ENCODE measurements at regions not wholly inside any gene's neighbourhood (a gene's known extent, or its start where the extent isn't known, plus 50 kb on each side); places are given as distances from the start of the nearest gene placed in this dataset.
"Not testable (repeated sequence)": the region's sequence is repeated elsewhere in the genome, so short reads cannot be mapped to it uniquely, and the experiment has no call there.

DNA sequence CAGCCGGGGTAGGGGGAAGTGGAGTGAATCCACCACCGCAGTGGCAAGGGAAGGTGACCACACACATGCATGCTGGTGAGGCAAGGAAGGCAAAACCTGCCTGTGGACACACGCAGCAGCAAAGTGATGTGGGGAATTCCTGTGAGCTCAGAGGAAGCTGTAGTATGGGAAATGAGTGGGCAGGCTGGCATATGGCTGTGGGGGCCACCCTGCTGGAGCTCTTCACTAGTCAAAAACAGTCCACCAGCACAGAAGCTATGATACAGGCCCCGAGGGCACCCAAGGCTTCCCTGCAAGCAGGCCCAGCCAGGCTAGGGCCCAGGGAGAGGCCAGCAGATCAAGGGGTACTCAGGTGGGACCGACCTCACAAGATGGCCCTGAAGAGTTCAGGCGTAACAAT, 239.1 kb downstream of the CHM start:
- TF ChIP-seq, protein P1, sequence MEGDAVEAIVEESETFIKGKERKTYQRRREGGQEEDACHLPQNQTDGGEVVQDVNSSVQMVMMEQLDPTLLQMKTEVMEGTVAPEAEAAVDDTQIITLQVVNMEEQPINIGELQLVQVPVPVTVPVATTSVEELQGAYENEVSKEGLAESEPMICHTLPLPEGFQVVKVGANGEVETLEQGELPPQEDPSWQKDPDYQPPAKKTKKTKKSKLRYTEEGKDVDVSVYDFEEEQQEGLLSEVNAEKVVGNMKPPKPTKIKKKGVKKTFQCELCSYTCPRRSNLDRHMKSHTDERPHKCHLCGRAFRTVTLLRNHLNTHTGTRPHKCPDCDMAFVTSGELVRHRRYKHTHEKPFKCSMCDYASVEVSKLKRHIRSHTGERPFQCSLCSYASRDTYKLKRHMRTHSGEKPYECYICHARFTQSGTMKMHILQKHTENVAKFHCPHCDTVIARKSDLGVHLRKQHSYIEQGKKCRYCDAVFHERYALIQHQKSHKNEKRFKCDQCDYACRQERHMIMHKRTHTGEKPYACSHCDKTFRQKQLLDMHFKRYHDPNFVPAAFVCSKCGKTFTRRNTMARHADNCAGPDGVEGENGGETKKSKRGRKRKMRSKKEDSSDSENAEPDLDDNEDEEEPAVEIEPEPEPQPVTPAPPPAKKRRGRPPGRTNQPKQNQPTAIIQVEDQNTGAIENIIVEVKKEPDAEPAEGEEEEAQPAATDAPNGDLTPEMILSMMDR (IDR thresholded peaks at IDR 0.05), result no peak
- intact Hi-C loops (cut with DNase I), result no loop called here
- no peaks in the 10 kb centered on the region for H3K27me3 ChIP-seq
- H3K36me3 ChIP-seq, result no peaks in the 10 kb centered on the region
- DNase-seq (no peak), ATAC-seq (no peak)
- H3K4me1 ChIP-seq, result no peaks in the 10 kb centered on the region
- no peaks in the 10 kb centered on the region for H3K9me3 ChIP-seq
- H3K27ac ChIP-seq, result no peak overlapping the region
- no peak overlapping the region for H3K4me3 ChIP-seq

DNA sequence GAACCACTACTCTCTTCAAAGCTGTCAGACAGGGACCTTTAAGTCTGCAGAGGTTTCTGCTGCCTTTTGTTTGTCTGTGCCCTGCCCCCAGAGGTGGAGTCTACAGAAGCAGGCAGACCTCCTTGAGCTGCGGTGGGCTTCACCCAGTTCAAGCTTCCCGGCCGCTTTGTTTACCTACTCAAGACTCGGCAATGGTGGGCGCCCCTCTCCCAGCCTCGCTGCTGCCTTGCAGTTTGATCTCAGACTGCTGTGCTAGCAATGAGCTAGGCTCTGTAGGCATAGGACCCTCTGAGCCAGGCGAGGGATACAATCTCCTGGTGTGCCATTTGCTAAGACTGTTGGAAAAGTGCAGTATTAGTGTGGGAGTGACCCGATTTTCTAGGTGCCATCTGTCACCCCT, 275.0 kb downstream of the CHM start:
- H3K4me3 ChIP-seq, H3K27ac ChIP-seq: not testable (repeated sequence)

DNA sequence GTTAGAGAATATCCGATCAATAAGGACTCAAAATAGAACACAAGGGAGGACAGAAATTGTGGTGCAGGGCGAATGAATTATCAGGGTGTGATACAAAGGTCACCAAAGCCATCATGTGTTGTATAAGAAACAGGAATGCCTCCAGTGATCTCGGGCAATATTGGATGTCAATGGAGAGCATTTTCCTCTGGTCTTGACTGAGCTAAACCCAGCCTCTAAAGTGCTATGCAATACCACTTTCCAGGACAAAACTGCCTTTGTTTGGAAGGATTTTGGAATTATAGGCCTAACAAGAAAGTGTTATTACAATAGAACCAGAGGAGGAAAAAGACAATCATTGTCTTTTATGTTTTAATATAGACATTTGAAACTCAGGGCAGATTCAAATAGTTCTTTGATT, 281.7 kb downstream of the CHM start:
- H3K36me3 ChIP-seq, result no peaks in the 10 kb centered on the region
- no peaks in the 10 kb centered on the region for H3K9me3 ChIP-seq
- DNase-seq (no peak), ATAC-seq (no peak)
- no peaks in the 10 kb centered on the region for H3K27me3 ChIP-seq
- H3K27ac ChIP-seq, result no peak overlapping the region
- TF ChIP-seq, protein P1 (IDR thresholded peaks at IDR 0.05), result no peak
- H3K4me1 ChIP-seq, result no peaks in the 10 kb centered on the region
- no peak overlapping the region for H3K4me3 ChIP-seq
- intact Hi-C loops (cut with DNase I), result no loop called here

More for the DNA sequence above, 275.0 kb downstream of the CHM start:
- intact Hi-C loops (cut with DNase I); DNase-seq; H3K4me1 ChIP-seq; H3K9me3 ChIP-seq; H3K36me3 ChIP-seq; H3K27me3 ChIP-seq; ATAC-seq: not testable (repeated sequence)

DNA sequence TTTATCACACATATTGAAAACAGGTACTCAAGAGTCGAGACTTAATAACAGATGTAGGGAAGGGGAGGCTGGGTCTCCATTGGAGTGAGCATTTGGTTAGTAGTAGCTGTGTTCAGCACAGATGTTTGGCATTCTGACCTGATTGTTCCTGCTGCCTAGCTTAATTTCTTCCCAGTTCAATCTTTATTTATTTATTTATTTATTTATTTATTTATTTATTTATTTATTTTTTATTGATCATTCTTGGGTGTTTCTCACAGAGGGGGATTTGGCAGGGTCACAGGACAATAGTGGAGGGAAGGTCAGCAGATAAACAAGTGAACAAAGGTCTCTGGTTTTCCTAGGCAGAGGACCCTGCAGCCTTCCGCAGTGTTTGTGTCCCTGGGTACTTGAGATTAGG, 324.3 kb downstream of the CHM start:
- H3K4me3 ChIP-seq; H3K9me3 ChIP-seq; H3K27ac ChIP-seq; H3K4me1 ChIP-seq; intact Hi-C loops (cut with DNase I); H3K27me3 ChIP-seq; DNase-seq; H3K36me3 ChIP-seq; ATAC-seq: not testable (repeated sequence)

DNA sequence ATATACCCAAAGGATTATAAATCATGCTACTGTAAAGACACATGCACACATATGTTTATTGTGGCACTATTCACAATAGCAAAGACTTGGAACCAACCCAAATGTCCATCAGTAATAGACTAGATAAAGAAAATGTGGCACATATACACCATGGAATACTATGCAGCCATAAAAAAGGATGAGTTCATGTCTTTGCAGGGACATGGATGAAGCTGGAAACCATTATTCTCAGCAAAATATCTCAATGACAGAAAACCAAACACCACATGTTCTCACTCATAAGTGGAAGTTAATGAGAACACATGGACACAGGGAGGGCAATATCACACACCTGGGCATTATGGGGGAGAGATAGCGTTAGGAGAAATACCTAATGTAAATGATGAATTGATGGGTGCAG, 323.8 kb upstream of the POF1B start:
- ATAC-seq; H3K36me3 ChIP-seq; H3K9me3 ChIP-seq; H3K27me3 ChIP-seq; H3K4me1 ChIP-seq; intact Hi-C loops (cut with DNase I); H3K27ac ChIP-seq; DNase-seq; H3K4me3 ChIP-seq: not testable (repeated sequence)

DNA sequence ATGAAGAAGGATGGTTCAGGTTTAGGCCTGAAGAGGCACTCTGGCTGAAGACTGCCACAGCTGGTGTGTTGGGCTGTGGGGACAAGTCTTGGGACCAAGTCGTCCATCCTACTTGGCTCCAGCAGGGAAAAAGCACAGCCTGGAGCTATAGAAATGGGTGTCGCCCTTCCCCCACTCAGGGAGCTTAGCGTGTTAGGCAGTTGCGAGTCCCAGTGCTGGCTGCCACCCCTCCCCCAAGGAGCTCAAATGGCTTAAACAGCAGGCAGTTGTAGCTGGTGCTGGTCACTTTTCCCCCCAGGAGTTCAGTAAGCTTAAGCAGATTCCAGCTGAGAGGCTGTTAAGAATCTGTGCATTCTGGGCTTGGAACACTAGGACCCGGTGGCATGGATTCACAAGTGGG, 319.5 kb upstream of the POF1B start:
- no peaks in the 10 kb centered on the region for H3K9me3 ChIP-seq
- no peak overlapping the region for H3K27ac ChIP-seq
- H3K36me3 ChIP-seq, result no peaks in the 10 kb centered on the region
- H3K4me3 ChIP-seq, result no peak overlapping the region
- ATAC-seq (no peak), DNase-seq (no peak)
- intact Hi-C loops (cut with DNase I), result no loop called here
- no peaks in the 10 kb centered on the region for H3K4me1 ChIP-seq
- TF ChIP-seq, protein P1 (IDR thresholded peaks at IDR 0.05), result no peak
- H3K27me3 ChIP-seq, result no peaks in the 10 kb centered on the region

DNA sequence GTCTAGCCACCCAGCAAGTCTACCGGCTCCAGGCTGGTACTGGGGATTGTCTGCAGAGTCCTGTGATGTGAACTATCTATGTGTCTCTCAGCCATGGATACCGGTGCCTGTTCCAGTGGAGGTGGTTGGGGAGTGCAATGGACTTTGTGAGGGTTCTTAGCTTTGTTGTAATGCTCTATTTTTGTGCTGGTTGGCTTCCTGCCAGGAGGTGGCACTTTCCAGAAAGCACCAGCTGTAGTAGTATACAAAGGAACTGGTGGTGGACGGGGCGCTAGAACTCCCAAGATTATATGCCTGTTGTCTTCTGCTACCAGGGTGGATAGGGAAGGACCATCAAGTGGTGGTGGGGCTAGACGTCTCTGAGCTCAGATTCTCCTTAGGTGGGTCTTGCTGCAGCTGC, 306.4 kb upstream of the POF1B start:
- Histone ChIP-seq H3K27me3 (no peaks in the 10 kb centered on the region), H3K4me1 (no peaks in the 10 kb centered on the region), H3K4me3 (no peak overlapping the region), H3K36me3 (no peaks in the 10 kb centered on the region), H3K27ac (no peak overlapping the region), H3K9me3 (no peaks in the 10 kb centered on the region)
- TF ChIP-seq, protein P1 (IDR thresholded peaks at IDR 0.05), result no peak
- intact Hi-C loops (cut with DNase I), result no loop called here
- DNase-seq (no peak), ATAC-seq (no peak)

All from upper lobe of right lung (tissue), 1 donor.